Activated T-helper 1 cell treated with anti-CD3 and anti-CD28 coated beads, Interleukin-12 subunit alpha, Interleukin-12 subunit beta, Interleukin-2, Interleukin-4 antibody, amounts not matched to agents 30 ng/mL and 10 ng/mL and 1 ng/mL, durations not matched to agents 14 hours and 24 hours and 36 hours (primary cell): ENCODE measurements at regions not wholly inside any gene's neighbourhood (a gene's known extent, or its start where the extent isn't known, plus 50 kb on each side); places are given as distances from the start of the nearest gene placed in this dataset.
A peak's percentile ranks its signal among the peaks of the same experiment; 100 is the strongest.
"Not testable (repeated sequence)": the region's sequence is repeated elsewhere in the genome, so short reads cannot be mapped to it uniquely, and the experiment has no call there.

Experiments
- DNase-seq: peaks from one replicate; pipeline ENCODE4 v3.0.0; 2021; ENCODE audit warnings: low spot score
- H3K27ac Mint-ChIP-seq: one replicate; pipeline ENCODE4 v1.8.0; 2021; ENCODE audit warnings: mild to moderate bottlenecking, mixed read lengths
- H3K27me3 Mint-ChIP-seq: one replicate; pipeline ENCODE4 v1.8.0; 2022; ENCODE audit warnings: mild to moderate bottlenecking, moderate library complexity, mixed read lengths; ENCODE audit not compliant: insufficient read depth
- H3K36me3 Mint-ChIP-seq: one replicate; pipeline ENCODE4 v1.8.0; 2021; ENCODE audit warnings: low read depth, mixed read lengths
- H3K4me1 Mint-ChIP-seq: one replicate; pipeline ENCODE4 v1.8.0; 2021; ENCODE audit warnings: low read depth, mixed read lengths
- H3K4me3 Mint-ChIP-seq: one replicate; pipeline ENCODE4 v1.8.0; 2021; ENCODE audit warnings: mild to moderate bottlenecking, moderate library complexity, mixed read lengths
- H3K9me3 Mint-ChIP-seq: one replicate; pipeline ENCODE4 v1.8.0; 2021; ENCODE audit warnings: mixed read lengths
- intact Hi-C: fragments of 100-400 bp; cut with micrococcal nuclease; formaldehyde crosslinking; loops from one replicate; pipeline ENCODE4 v1.15.1; 2024

DNA sequence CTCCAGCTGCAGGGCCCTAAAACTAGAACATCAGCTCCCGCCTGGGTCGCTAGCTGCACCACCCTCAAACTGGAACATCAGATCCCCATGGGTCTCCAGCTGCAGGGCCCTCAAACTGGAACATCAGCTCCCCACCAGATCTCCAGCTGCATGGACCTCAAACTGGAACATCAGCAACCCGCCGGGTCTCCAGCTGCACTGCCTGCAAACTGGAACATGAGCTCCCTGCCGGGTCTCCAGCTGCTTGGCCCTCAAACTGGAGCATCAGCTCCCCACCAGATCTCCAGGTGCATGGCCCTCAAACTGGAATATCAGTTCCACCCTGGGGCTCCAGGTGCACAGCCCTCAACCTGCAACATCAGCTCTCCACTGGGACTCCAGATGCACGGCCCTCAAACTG lies 82.7 kb downstream of the TFRC start:
- H3K4me1 Mint-ChIP-seq, intact Hi-C loops, DNase-seq, H3K9me3 Mint-ChIP-seq, H3K27ac Mint-ChIP-seq, H3K4me3 Mint-ChIP-seq, H3K36me3 Mint-ChIP-seq, H3K27me3 Mint-ChIP-seq: not testable (repeated sequence)

DNA sequence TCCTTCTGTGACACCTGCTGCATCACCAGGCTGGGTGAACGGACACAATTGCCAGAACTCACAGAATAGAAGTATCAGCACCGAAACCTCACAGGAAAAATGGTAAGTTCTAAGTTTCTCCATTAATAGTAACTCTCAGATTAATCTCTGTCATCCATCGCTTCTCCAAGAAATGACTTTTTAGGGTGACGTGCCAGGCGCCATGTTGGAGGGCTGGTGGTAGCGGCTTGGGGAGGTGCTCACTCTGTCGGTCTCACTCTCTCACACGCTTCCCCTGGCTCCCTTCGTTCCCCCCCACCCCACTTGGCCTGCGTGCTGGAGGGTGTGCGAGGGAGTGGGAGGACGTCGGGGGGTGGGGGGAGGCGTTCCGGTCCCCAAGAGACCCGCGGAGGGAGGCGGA lies 85.6 kb downstream of the TFRC start:
- H3K4me1 Mint-ChIP-seq, DNase-seq, H3K27me3 Mint-ChIP-seq, H3K4me3 Mint-ChIP-seq, H3K27ac Mint-ChIP-seq, intact Hi-C loops, H3K36me3 Mint-ChIP-seq, H3K9me3 Mint-ChIP-seq: not testable (repeated sequence)

DNA sequence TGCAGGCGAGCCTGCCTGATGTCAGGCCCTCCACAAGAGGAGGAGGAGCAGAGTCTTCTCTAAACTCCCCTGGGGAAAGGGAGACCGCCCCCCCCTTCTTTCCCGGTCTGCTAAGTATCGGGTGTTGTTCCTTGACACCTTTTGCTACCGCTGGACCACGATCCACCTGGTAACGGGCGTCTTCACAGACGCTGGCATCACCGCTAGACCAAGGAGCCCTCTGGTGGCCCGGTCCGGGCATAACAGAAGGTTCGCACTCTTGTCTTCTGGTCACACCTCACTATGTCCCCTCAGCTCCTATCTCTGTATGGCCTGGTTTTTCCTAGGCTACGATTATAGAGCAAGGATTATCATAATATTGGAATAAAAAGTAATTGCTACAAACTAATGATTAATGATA lies 86.0 kb upstream of the TNK2 start:
- H3K4me3 Mint-ChIP-seq, H3K9me3 Mint-ChIP-seq, H3K36me3 Mint-ChIP-seq, H3K4me1 Mint-ChIP-seq, H3K27me3 Mint-ChIP-seq: not testable (repeated sequence)
- peak overlapping the region; percentile 61 for H3K27ac Mint-ChIP-seq
- intact Hi-C loops = loop anchor here (5.0 kb wide), 2 partner anchors 87 to 247 kb away; partner anchors contain the start of gene TNK2
- DNase-seq = peak; percentile 28

DNA sequence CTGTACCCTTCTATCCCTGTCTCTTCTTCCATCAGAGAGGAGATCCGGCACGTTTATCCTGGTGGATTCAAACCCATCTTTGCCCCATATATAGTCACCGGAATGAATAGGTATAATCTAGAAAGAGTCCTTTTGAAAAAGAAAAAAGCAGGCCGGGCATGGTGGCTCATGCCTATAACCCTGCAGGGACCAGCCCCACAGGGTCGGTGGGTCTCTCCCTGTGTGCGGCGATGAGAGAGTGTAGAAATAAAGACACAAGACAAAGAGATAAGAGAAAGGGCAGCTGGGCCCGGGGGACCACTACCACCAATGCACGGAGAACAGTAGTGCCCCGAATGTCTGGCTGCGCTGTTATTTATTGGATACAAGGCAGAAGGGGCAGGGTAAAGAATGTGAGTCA lies 85.3 kb upstream of the TNK2 start:
- intact Hi-C loops = loop anchor here (5.0 kb wide), 2 partner anchors 86 to 246 kb away; partner anchors contain the start of gene TNK2

DNA sequence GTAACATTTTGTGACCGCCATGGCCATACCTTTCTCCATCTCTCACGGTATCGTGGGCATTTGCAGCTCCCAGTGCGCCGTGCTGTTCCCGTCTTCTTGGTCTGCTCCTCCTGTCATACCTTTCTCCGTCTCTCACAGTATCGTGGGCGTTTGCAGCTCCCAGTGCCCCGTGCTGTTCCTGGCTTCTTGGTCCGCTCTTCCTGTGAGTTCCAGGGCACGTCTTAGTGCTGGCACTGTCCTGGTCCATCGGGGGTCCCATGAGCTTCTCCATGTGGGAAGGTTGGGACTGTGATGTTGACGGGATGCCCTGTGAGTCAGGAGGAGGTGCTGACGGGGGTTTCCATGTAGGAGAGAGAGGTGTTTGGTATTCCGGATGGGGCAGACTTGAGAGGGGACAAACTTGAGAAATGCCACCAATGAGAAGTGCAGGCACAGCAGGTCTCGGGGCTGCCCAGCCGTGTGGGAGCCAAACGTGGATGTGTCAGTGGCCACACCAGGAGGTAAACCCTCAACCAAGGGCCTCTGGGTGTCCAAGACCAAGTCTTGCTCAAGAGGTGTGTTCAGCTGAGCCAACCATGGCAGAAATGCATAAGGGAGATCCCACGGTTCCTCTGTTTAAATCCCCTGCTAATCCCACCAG lies 84.7 kb upstream of the TNK2 start:
- not testable (repeated sequence) for H3K36me3 Mint-ChIP-seq, H3K4me1 Mint-ChIP-seq, H3K9me3 Mint-ChIP-seq, H3K4me3 Mint-ChIP-seq, H3K27ac Mint-ChIP-seq, DNase-seq, H3K27me3 Mint-ChIP-seq
- intact Hi-C loops = loop anchor here (5.0 kb wide), 2 partner anchors 86 to 246 kb away; partner anchors contain the start of gene TNK2

More for the DNA sequence above, 85.3 kb upstream of the TNK2 start:
- H3K9me3 Mint-ChIP-seq, H3K27ac Mint-ChIP-seq, DNase-seq, H3K4me3 Mint-ChIP-seq, H3K4me1 Mint-ChIP-seq, H3K36me3 Mint-ChIP-seq, H3K27me3 Mint-ChIP-seq: not testable (repeated sequence)

DNA sequence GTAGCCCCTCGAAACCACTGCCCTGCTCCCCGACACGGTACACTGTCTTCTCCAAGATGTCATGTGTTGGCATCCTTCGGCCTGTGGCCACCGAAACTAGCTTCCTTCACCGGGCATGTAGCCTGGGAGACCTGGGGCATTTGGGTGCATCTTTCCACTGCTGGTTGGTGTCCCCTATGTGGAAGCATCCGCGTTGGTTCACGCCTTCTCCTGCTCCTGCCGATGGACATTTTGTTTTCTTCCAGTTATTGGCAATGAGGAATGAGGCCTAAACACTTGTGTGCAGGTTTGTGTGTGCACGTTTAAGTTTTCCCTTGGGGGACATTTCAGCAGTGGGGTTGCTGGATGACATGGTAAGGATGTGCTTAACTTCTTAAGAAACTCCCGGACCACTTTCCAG lies 83.6 kb upstream of the TNK2 start:
- not testable (repeated sequence) for H3K36me3 Mint-ChIP-seq, H3K9me3 Mint-ChIP-seq, H3K4me1 Mint-ChIP-seq, DNase-seq, H3K4me3 Mint-ChIP-seq, H3K27me3 Mint-ChIP-seq, H3K27ac Mint-ChIP-seq
- intact Hi-C loops = loop anchor here (5.0 kb wide), 2 partner anchors 85 to 245 kb away; partner anchors contain the start of gene TNK2

DNA sequence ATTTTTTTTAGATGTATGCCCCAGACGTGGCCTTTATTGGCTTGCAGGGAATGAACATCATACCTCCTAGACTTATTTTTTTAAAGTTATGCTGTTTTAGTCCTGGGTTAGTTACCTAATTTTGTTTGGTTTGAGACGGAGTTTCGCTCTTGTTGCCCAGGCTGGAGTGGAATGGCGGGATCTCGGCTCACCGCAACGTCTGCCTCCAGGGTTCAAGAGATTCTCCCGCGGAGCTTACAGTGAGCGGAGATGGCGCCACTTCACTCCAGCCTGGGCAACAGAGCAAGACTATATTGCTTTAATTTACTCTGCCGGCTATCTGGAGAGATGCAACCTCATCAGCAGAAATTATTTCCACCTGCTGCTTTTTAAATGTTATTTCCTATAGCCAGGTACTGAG lies 82.9 kb upstream of the TNK2 start:
- not testable (repeated sequence) for H3K4me1 Mint-ChIP-seq, H3K9me3 Mint-ChIP-seq, DNase-seq, H3K27me3 Mint-ChIP-seq, H3K36me3 Mint-ChIP-seq
- peak overlapping the region; percentile 77 for H3K27ac Mint-ChIP-seq
- intact Hi-C loops = loop anchor here (5.0 kb wide), 2 partner anchors 84 to 244 kb away; partner anchors contain the start of gene TNK2
- peak overlapping the region; percentile 84 for H3K4me3 Mint-ChIP-seq

DNA sequence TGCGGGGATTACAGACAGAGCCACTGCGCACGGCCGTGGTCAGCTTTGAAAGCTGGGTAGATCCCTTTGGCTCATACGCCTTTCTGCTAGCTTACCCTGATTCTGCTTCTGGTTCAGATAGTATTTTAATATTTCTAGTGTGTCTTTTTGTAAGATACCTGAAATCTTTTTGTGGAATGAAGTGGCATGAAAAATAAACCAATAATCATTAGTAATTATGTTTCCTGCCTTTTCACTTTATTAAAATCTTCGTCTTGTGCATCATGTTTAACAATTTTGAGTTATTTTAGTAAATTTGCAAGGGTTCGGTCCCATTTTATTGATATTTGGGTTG lies 82.5 kb upstream of the TNK2 start:
- H3K27ac Mint-ChIP-seq = peak overlapping the region; percentile 77
- intact Hi-C loops = loop anchor here (5.0 kb wide), 2 partner anchors 84 to 244 kb away; partner anchors contain the start of gene TNK2
- not testable (repeated sequence) for H3K9me3 Mint-ChIP-seq

DNA sequence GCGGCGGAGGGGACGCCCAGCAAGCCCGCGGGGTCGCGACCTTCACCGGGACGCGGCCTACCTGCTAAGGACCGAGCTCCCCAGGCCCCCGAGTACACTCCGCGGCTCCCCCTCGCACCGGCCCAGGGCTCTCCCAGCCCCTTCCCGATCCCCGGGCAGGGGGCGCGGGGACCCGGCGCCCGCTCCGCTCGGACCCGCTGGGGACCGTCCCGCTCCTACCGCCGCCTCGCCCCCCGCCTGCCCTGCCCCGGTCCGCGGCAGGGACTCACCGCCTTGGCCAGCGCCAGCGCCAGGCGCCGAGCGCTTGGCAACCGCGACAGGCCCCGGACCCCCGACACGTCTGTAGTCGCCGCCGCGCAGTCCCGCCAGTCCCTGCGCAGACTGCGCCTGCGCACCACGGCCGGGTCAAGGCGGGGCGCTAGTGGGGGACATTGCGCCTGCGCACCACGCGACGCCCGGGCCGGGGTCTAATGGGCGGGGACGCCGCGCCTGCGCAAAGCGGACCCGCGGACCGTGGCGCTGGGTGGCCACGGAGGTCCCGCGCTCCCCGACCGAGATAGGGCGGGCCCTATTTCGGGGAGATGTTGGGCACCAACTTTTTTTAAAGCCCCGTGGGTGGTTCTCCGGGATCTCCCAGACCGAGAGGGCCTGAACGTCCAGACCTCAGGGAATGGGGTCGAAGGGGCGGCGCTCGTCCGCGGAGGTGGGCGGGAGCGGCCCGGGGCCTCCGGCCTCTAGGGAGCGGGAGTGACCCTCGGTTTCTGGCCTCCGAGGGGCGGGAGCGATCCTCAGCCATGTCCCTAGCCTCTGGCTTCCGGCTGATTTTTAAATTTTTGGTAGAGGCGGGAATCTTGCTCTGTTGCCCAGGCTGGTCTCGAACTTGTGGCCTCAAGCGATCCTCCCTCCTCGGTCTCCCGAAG lies 81.8 kb upstream of the TNK2 start:
- intact Hi-C loops = loop anchor here (5.0 kb wide), 2 partner anchors 83 to 243 kb away; partner anchors contain the start of gene TNK2
- H3K9me3 Mint-ChIP-seq, H3K36me3 Mint-ChIP-seq, H3K27me3 Mint-ChIP-seq, H3K4me1 Mint-ChIP-seq: not testable (repeated sequence)
- peak; percentile 97 for DNase-seq
- Mint-ChIP-seq H3K27ac (peak overlapping the region; percentile 77), H3K4me3 (peak overlapping the region; percentile 84)

More for the DNA sequence above, 82.5 kb upstream of the TNK2 start:
- not testable (repeated sequence) for DNase-seq, H3K36me3 Mint-ChIP-seq, H3K27me3 Mint-ChIP-seq, H3K4me1 Mint-ChIP-seq
- peak overlapping the region; percentile 84 for H3K4me3 Mint-ChIP-seq

DNA sequence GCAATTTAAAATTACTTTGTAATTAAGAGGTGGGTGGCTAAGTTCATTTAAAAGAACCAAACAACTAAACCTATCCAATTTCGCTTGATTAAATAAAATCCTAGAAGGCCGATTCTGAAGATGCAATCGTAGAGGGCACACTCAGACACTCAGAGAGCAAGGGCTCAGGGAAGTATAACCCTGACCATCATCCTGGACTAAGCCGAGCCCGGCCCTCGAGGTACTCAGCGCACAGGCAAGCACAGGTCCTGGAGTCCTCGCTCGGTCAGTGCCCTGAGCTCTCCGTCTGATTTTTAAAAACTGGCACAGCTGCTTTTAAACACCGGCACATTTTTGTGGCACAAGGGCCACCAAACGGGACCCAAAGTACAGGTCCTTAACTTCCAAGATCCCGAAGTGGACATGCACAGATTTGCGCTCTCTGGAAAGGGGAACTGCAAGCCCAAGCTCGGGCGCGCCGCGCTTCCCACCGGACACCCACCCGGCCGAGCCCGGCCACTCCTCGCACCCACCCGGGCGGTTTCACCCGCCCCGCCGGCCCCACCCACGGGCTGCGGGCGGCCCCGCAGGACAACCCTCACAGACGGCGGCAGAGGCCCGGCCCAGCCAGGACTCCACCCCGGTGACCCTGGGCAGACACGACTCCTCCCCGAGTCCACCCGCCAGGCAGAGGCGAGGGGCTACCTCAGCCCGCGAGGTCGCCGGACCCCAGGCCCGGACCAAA lies 81.0 kb upstream of the TNK2 start:
- H3K36me3 Mint-ChIP-seq, H3K9me3 Mint-ChIP-seq, H3K27ac Mint-ChIP-seq, H3K27me3 Mint-ChIP-seq, H3K4me1 Mint-ChIP-seq, intact Hi-C loops: not testable (repeated sequence)
- peak overlapping the region; percentile 67 for H3K4me3 Mint-ChIP-seq
- DNase-seq = peak; percentile 40

DNA sequence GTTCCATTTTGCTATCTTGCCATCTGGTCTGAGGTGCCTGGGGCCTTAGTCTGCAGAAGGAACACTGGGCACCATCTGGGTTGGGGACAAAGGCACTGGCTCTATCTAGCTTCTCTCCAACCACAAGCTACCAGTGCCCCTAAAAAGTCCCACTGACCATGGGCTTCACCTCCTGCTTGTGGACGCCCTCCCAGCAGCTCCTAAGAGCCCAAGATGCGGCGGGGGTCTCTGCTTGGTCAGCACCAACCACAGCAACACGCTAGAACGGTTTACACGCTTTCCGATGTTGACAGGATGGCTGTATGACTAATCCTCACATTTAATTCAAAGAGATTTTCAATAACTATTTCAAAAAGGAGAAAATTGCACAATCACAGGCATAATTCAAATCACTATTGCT lies 80.4 kb upstream of the TNK2 start:
- H3K4me1 Mint-ChIP-seq, H3K27me3 Mint-ChIP-seq, DNase-seq, H3K9me3 Mint-ChIP-seq, intact Hi-C loops, H3K36me3 Mint-ChIP-seq, H3K27ac Mint-ChIP-seq: not testable (repeated sequence)
- H3K4me3 Mint-ChIP-seq = peak overlapping the region; percentile 67

DNA sequence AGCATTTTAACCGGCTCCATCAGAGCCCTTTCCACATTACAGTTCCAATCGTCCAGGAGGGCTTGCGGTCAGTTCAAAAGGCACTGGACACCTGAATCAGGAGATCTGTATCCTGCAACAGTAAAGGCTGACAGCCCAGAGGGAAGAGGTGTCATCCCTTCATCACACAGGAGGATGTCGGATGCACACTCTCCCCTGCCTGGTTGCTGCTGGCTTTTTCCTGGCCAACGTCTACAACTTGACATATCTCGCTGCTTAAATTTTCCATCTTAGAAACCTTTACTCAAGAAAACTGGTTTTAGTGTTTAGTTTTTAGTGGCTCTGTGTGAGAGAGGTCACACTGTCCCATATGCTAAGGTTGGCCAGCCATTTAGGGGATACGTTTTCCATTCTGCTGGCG lies 78.7 kb upstream of the TNK2 start:
- intact Hi-C loops = not testable (repeated sequence)

DNA sequence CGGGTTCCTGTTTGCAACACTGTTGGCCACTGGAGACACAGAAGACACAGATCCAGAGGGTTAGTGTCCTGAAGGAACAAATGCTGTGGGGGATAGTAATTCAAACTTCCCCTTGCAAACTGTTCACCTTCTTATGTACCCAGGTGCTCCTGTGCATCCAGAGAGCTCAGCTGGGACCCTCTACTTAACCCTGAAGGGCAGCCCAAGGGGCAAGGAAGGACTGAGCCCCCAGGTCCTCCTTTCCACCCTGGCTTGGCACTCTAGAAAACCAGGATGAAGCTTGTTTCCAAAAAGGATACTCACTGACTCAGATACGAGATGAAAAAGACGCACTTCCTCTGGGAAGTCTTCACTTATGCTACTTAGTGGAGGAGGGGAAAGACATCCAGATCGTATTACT lies 78.2 kb upstream of the TNK2 start:
- DNase-seq, H3K27ac Mint-ChIP-seq, H3K4me3 Mint-ChIP-seq, H3K4me1 Mint-ChIP-seq, H3K36me3 Mint-ChIP-seq, intact Hi-C loops, H3K9me3 Mint-ChIP-seq, H3K27me3 Mint-ChIP-seq: not testable (repeated sequence)

More for the DNA sequence above, 78.7 kb upstream of the TNK2 start:
- not testable (repeated sequence) for H3K4me3 Mint-ChIP-seq, H3K4me1 Mint-ChIP-seq, DNase-seq, H3K9me3 Mint-ChIP-seq, H3K27me3 Mint-ChIP-seq, H3K36me3 Mint-ChIP-seq, H3K27ac Mint-ChIP-seq
